Mononuclear cell (primary cell): ENCODE measurements at regions not wholly inside any gene's neighbourhood (a gene's known extent, or its start where the extent isn't known, plus 50 kb on each side); places are given as distances from the start of the nearest gene placed in this dataset.

Experiments used
- H3K27me3 ChIP-seq: 2 replicates; pipeline ENCODE4 v1.6.0; 2011; ENCODE audit warnings: low read length, control low read depth; ENCODE audit not compliant: insufficient read depth
- H3K4me1 ChIP-seq: 2 replicates; pipeline ENCODE4 v1.5.1; 2011; ENCODE audit warnings: mild to moderate bottlenecking, low read length, control low read depth; ENCODE audit not compliant: insufficient read depth
- H3K4me3 ChIP-seq: 2 replicates; pipeline ENCODE4 v1.5.1; 2011; ENCODE audit warnings: mild to moderate bottlenecking, low read length, moderate library complexity
- H3K9me3 ChIP-seq: 2 replicates; pipeline ENCODE4 v1.5.1; 2011; ENCODE audit warnings: low read depth, mild to moderate bottlenecking, control low read depth, low read length

DNA sequence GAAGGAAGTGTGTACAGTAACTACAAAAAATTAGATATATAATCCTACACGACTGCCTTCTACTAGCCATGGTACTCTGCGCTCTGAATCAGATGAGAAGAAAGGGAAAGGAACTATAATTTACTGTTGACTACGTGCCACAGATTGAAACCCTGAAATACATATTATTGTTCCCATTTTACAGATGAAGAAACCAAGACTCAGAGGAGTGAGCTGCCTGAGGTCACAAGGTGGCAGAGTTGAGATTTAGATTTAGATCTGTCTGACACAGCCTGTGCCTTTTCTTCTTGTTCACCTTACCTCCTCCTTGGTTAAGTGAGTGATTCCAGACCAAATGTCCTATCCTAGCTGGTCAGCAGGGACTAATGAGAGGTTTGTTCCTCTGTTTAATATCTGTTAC, 61.6 kb upstream of the OR4E1 start:
- H3K4me3 ChIP-seq, result no peak overlapping the region
- H3K9me3 ChIP-seq, result no peaks in the 10 kb centered on the region

GRCh38 chr14:21734457-21735074, 60.9 kb upstream of the OR4E1 start:
- Histone ChIP-seq H3K27me3 (peaks cover 7% of the 10 kb centered on the region), H3K4me3 (no peak overlapping the region), H3K4me1 (no peaks in the 10 kb centered on the region), H3K9me3 (no peaks in the 10 kb centered on the region)

More for the DNA sequence above, 61.6 kb upstream of the OR4E1 start:
- Histone ChIP-seq H3K4me1 (no peaks in the 10 kb centered on the region), H3K27me3 (peaks cover 10% of the 10 kb centered on the region)

DNA sequence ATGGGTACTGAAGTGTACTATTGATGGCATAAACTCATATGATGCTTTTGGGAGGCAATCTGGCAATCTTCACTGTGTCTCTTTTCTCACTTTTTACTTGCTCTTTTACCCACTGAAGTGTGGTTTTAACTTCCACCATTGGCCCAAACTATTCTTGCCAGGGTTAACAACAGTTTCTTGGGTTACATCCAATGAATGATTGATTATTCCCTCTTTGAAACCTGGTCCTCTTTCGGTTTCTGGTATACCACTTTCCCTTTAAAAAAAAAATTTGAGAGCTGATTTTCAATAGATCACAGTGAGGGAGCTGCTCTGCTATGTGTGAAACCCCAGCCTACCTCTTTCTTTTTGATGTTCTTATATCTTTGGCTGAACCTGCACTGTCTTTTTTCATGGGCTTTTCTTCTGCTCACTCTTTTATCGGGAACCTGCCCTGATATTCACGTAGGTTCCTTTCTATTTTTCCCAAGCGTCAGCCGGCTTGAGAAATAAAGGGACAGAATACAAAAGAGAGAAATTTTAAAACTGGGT, 56.1 kb upstream of the OR4E1 start:
- Histone ChIP-seq H3K4me3 (no peak overlapping the region), H3K9me3 (no peaks in the 10 kb centered on the region), H3K27me3 (peaks cover 7% of the 10 kb centered on the region), H3K4me1 (no peaks in the 10 kb centered on the region)

- Histone ChIP-seq H3K9me3 (no peaks in the 10 kb centered on the region), H3K27me3 (peaks cover 3% of the 10 kb centered on the region), H3K4me3 (no peak overlapping the region), H3K4me1 (no peaks in the 10 kb centered on the region)
These were observed 51.6 kb upstream of the OR4E1 start for GRCh38 chr14:21725250-21725649.

DNA sequence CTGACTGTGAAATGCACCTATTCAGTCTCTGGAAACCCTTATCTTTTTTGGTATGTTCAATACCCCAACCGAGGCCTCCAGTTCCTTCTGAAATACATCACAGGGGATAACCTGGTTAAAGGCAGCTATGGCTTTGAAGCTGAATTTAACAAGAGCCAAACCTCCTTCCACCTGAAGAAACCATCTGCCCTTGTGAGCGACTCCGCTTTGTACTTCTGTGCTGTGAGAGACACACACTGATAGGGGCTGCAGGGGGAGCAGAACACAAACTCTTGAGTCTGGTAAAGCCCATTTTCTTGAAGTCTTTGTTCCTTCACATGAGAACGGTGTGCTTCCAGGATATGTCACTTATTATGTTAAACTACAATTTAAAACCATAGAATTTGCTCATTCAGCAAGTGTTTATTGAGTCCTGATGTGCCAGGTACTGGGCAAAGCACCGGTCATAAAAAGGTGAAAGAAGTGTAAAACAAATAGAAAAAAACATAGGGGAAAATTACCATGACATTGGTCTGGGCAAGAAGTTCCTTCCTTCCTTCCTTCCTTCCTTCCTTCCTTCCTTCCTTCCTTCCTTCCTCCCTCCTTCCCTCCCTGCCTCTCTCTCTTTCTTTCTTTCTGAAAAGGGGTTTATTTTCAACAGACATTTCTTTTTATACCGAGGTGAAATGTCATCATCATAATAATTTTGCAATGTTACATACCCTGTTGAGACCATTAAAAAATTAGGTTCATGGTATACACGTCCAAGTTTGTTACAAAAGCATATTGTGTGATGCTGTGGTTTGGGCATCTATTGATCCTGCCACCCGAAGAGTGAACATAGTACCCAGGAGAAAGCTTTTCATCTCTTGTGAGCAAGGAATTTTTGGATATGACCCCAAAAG, 50.7 kb upstream of the OR4E1 start:
- Histone ChIP-seq H3K4me1 (no peaks in the 10 kb centered on the region), H3K9me3 (no peaks in the 10 kb centered on the region), H3K4me3 (no peak overlapping the region), H3K27me3 (peaks cover 9% of the 10 kb centered on the region)

DNA sequence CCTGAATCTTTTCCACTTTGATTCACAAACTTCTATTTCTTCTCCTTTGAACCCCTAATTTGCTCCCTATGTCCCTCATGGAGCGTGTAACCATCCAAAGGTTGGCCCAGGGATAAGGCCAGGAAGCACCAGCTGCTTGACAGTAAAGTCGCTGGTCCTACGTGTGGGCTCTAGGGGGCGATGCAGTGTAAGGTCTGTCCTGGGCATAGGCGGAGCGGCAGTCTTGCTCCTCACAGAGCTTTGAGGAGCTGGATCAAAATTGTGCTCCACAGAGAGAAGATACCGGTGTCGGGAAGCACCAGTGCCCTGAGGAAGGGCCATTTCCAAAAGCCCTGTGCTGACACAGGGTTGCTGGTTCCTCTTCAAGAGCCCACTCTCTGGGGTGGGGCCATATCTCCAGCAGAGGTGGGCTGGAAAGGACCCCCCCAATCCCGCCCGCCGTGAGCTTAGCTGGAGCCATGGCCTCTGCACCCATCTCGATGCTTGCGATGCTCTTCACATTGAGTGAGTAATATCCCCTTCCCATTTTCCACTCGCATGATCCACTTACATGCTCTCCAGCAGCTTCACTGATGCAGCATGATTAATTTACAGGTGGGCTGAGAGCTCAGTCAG, 49.9 kb upstream of the OR4E1 start:
- Histone ChIP-seq H3K4me3 (no peak overlapping the region), H3K27me3 (peaks cover 13% of the 10 kb centered on the region), H3K4me1 (no peaks in the 10 kb centered on the region), H3K9me3 (no peaks in the 10 kb centered on the region)
